ENCODE measurements at regions not wholly inside any gene's neighbourhood (a gene's known extent, or its start where the extent isn't known, plus 50 kb on each side); places are given as distances from the start of the nearest gene placed in this dataset.

- TF ChIP-seq, protein P1, sequence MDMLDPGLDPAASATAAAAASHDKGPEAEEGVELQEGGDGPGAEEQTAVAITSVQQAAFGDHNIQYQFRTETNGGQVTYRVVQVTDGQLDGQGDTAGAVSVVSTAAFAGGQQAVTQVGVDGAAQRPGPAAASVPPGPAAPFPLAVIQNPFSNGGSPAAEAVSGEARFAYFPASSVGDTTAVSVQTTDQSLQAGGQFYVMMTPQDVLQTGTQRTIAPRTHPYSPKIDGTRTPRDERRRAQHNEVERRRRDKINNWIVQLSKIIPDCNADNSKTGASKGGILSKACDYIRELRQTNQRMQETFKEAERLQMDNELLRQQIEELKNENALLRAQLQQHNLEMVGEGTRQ (IDR thresholded peaks at IDR 0.05; ENCODE audit: low read depth, low read length): no peak
- TF ChIP-seq, protein P1 (CRISPR knock-in tag; IDR thresholded peaks at IDR 0.05; ENCODE audit: borderline replicate concordance): no peak
- TF ChIP-seq SMAD3 (CRISPR knock-in tag; IDR thresholded peaks at IDR 0.05): no peak
These were observed 96.3 kb upstream of the CCND2 start (continued) for GRCh38 chr12:4177262-4177661.

DNA sequence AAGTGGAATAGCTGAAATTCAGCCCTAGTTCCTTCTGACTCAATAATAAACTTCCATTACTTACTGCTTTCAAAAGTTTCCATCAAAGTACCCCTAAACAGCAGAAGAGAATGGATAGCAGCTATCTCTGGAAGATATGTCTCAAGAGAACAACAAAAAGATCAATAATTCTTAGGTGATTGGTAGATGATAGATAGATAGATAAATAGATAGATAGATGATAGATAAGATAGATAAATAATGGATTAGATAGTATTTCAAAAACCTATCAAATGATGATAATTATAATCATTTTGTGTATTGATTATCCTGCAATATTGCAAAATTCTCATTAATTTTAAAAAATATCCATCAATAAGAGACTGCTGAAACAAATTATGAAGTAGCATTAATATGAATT is 97.4 kb upstream of the CCND2 start:
- H3K79me2 ChIP-seq (ENCODE audit: insufficient read depth, low read length): no peaks in the 10 kb centered on the region
- ATAC-seq (no peak), FAIRE-seq (no peak), DNase-seq (ENCODE audit: low spot score) (no peak)
- no peaks in the 10 kb centered on the region for H3K27me3 ChIP-seq (ENCODE audit: control insufficient read depth in 1 of 2, insufficient read depth in 2 of 2, low read length in 2 of 2)
- no peak overlapping the region for H2AFZ ChIP-seq (ENCODE audit: low read length)
- H3K36me3 ChIP-seq (replicated peaks in 1 of 2; ENCODE audit: control insufficient read depth in 1 of 2, insufficient read depth in 2 of 2, low read length in 2 of 2): no peaks in the 10 kb centered on the region
- TF ChIP-seq JDP2 (CRISPR knock-in tag; IDR thresholded peaks at IDR 0.05; ENCODE audit: borderline replicate concordance) (no peak), SMAD3 (CRISPR knock-in tag; IDR thresholded peaks at IDR 0.05) (no peak), ZFP90 (CRISPR knock-in tag; IDR thresholded peaks at IDR 0.05; ENCODE audit: borderline replicate concordance) (no peak), RNF2 (conservative IDR thresholded peaks at IDR 0.05; ENCODE audit: low read depth) (no peak), E2F1 (CRISPR knock-in tag; IDR thresholded peaks at IDR 0.05) (no peak), ZBTB21 (CRISPR knock-in tag; IDR thresholded peaks at IDR 0.05) (no peak), ZNF235 (CRISPR knock-in tag; IDR thresholded peaks at IDR 0.05; ENCODE audit: borderline replicate concordance) (no peak), BRD4 (CRISPR knock-in tag; IDR thresholded peaks at IDR 0.05) (no peak), MTF2 (CRISPR knock-in tag; IDR thresholded peaks at IDR 0.05; ENCODE audit: borderline replicate concordance) (no peak), ZNF850 (CRISPR knock-in tag; conservative IDR thresholded peaks at IDR 0.05) (no peak)
- TF ChIP-seq, protein P2, sequence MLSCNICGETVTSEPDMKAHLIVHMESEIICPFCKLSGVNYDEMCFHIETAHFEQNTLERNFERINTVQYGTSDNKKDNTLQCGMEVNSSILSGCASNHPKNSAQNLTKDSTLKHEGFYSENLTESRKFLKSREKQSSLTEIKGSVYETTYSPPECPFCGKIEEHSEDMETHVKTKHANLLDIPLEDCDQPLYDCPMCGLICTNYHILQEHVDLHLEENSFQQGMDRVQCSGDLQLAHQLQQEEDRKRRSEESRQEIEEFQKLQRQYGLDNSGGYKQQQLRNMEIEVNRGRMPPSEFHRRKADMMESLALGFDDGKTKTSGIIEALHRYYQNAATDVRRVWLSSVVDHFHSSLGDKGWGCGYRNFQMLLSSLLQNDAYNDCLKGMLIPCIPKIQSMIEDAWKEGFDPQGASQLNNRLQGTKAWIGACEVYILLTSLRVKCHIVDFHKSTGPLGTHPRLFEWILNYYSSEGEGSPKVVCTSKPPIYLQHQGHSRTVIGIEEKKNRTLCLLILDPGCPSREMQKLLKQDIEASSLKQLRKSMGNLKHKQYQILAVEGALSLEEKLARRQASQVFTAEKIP (CRISPR knock-in tag; IDR thresholded peaks at IDR 0.05; ENCODE audit: borderline replicate concordance): no peak
- POLR2A ChIA-PET: no interaction called here
- no peak overlapping the region for H3K27ac ChIP-seq (ENCODE audit: extremely low read length, insufficient read depth, low read length)
- no peak overlapping the region for H3K4me2 ChIP-seq (ENCODE audit: low read depth, low read length)
- no TSS peak for BruUV-seq (replicated peaks)
- intact Hi-C loops (cut with micrococcal nuclease; ENCODE audit: unreplicated experiment) (no loop called here), in situ Hi-C loops (cut with HindIII; ENCODE audit: extremely low pct_ligation_motif_present, low pct_unique_long_range_greater_than_20kb) (no loop called here)
- no peak overlapping the region for H3K9ac ChIP-seq (ENCODE audit: insufficient read depth, low read depth, low read length)
- CTCF ChIA-PET (ENCODE audit: low intra/inter-chr PET ratio, low total read pairs): no interaction called here
- no peaks in the 10 kb centered on the region for H4K20me1 ChIP-seq (ENCODE audit: insufficient read depth, low read length)
- H3K4me3 ChIP-seq (replicated peaks in 1 of 3; ENCODE audit: insufficient read depth in 1 of 3, low read depth in 2 of 3, low read length in 3 of 3): no peak overlapping the region
- H3K9me3 ChIP-seq (ENCODE audit: low read length): no peaks in the 10 kb centered on the region
- H3K4me1 ChIP-seq (ENCODE audit: insufficient read depth, low read length): no peaks in the 10 kb centered on the region
